GM12878 (cell line): ENCODE measurements at regions not wholly inside any gene's neighbourhood (a gene's known extent, or its start where the extent isn't known, plus 50 kb on each side); places are given as distances from the start of the nearest gene placed in this dataset.

Source experiments
- ATAC-seq: fragments of 200-7000 bp; cut with Tn5 transposase; 3 replicates; pipeline ENCODE4 v1.9.1; 2020; ENCODE audit warnings: mild to moderate bottlenecking, moderate library complexity
- BruUV-seq: library from RNA; stranded (reverse); fragments of 400-500 nt; replicated peaks from 2 replicates; lab custom pipeline; 2021; lab: Mats Ljungman, UMichigan
- CTCF ChIA-PET: fragments of 300-600 bp; sonication (Branson Sonifier 250); formaldehyde crosslinking; extraction: SDS; loops from one replicate; lab custom pipeline; 2021; ENCODE audit warnings: inconsistent platforms; lab: Yijun Ruan, JAX
- POLR2A ChIA-PET: fragments of 350-600 bp; formaldehyde crosslinking; extraction: SDS; loops from one replicate; lab custom pipeline; 2021; ENCODE audit warnings: inconsistent platforms; lab: Charles Lee
- RAD21 ChIA-PET: fragments of 300-600 bp; sonication (Branson Sonifier 250); formaldehyde crosslinking; loops from one replicate; lab custom pipeline; 2023; ENCODE audit warnings: antibody characterized with exemption; ENCODE audit not compliant: unreplicated experiment; lab: Charles Lee
- SMC1A ChIA-PET: fragments of 300-600 bp; sonication (Branson Sonifier 250); formaldehyde crosslinking; loops from one replicate; lab custom pipeline; 2023; ENCODE audit not compliant: unreplicated experiment, uncharacterized antibody; lab: Charles Lee
- DNase-seq: peaks from one replicate; pipeline ENCODE4 v3.0.0-alpha.2; 2011; ENCODE audit warnings: low read depth, low spot score
- FAIRE-seq: peaks from 3 replicates; lab custom pipeline; 2011; peaks lifted over from hg19 to GRCh38; lab: Jason Lieb, UNC
- H2AFZ ChIP-seq: 2 replicates; pipeline ENCODE4 v1.6.0; 2011; ENCODE audit warnings: low read depth, low read length, control low read depth; ENCODE audit not compliant: control insufficient read depth
- H3K27ac ChIP-seq: 2 replicates; pipeline ENCODE4 v1.5.1; 2011; ENCODE audit warnings: control low read depth; ENCODE audit not compliant: control insufficient read depth, insufficient read depth
- H3K27me3 ChIP-seq, 2 experiments: replicated peaks in 1 of 2; 2 replicates each; pipeline versions ENCODE4 v1.6.0 to v1.6.1; 2011; ENCODE audit warnings: low read length in 1 of 2; ENCODE audit not compliant: control insufficient read depth in 2 of 2, insufficient read depth in 2 of 2
- H3K36me3 ChIP-seq, 2 experiments: 2 replicates each; pipeline ENCODE4 v1.5.1; 2011; ENCODE audit warnings: low read length in 1 of 2; ENCODE audit not compliant: control insufficient read depth in 2 of 2, insufficient read depth in 2 of 2
- H3K4me1 ChIP-seq: 2 replicates; pipeline ENCODE4 v1.6.1; 2011; ENCODE audit warnings: mild to moderate bottlenecking, low read length, moderate library complexity, mixed read lengths; ENCODE audit not compliant: control insufficient read depth, insufficient read depth
- H3K4me2 ChIP-seq: 2 replicates; pipeline ENCODE4 v1.6.0; 2011; ENCODE audit warnings: control low read depth; ENCODE audit not compliant: control insufficient read depth, insufficient read depth
- H3K4me3 ChIP-seq: fragments of 200-600 bp; sonication (generic); 2 replicates; pipeline ENCODE4 v1.5.1; 2016
- H3K79me2 ChIP-seq: 2 replicates; pipeline ENCODE4 v1.6.0; 2011; ENCODE audit warnings: low read length; ENCODE audit not compliant: control insufficient read depth, insufficient read depth
- H3K9ac ChIP-seq: 2 replicates; pipeline ENCODE4 v1.8.0; 2011; ENCODE audit warnings: low read length, control low read depth, mixed read lengths; ENCODE audit not compliant: control insufficient read depth, insufficient read depth
- H3K9me3 ChIP-seq: replicated peaks from 3 replicates; pipeline ENCODE4 v1.5.1; 2011; ENCODE audit warnings: mild to moderate bottlenecking, low read length; ENCODE audit not compliant: control insufficient read depth, insufficient read depth
- H4K20me1 ChIP-seq: 2 replicates; pipeline ENCODE4 v1.6.0; 2011; ENCODE audit not compliant: control insufficient read depth, insufficient read depth
- BCL11A ChIP-seq: IDR thresholded peaks from 2 replicates; pipeline ENCODE4 v1.6.1; 2011; ENCODE audit warnings: low read depth, low read length
- CREM ChIP-seq: IDR thresholded peaks from 2 replicates; pipeline ENCODE4 v1.6.1; 2014; ENCODE audit warnings: antibody characterized with exemption, low read depth
- FOS ChIP-seq: IDR thresholded peaks from 3 replicates; pipeline ENCODE4 v1.6.1; 2011; ENCODE audit warnings: borderline replicate concordance; ENCODE audit not compliant: insufficient read length; ENCODE audit errors: extremely low read depth
- GABPA ChIP-seq: IDR thresholded peaks from 2 replicates; pipeline ENCODE4 v1.6.1; 2014; ENCODE audit warnings: antibody characterized with exemption, low read depth, mild to moderate bottlenecking, inconsistent platforms
- JUNB ChIP-seq: IDR thresholded peaks from 2 replicates; pipeline ENCODE4 v1.6.1; 2016; ENCODE audit warnings: antibody characterized with exemption, mild to moderate bottlenecking
- MEF2B ChIP-seq: fragments of 450-650 bp; IDR thresholded peaks from 2 replicates; pipeline ENCODE4 v1.6.1; 2018; ENCODE audit warnings: mild to moderate bottlenecking, moderate library complexity; ENCODE audit not compliant: partially characterized antibody, poor library complexity, severe bottlenecking
- MTA3 ChIP-seq: IDR thresholded peaks from 2 replicates; pipeline ENCODE4 v1.6.1; 2012; ENCODE audit warnings: low read length, inconsistent platforms, borderline replicate concordance
- MYC ChIP-seq: IDR thresholded peaks from 2 replicates; pipeline ENCODE4 v1.6.1; 2011; ENCODE audit warnings: mild to moderate bottlenecking, low read length, moderate library complexity, inconsistent platforms; ENCODE audit not compliant: insufficient read depth, insufficient replicate concordance, insufficient read length, severe bottlenecking
- RELB ChIP-seq: fragments of 450-650 bp; IDR thresholded peaks from 2 replicates; pipeline ENCODE4 v1.6.1; 2017; ENCODE audit warnings: low read depth, mild to moderate bottlenecking, moderate library complexity
- SREBF1 ChIP-seq: IDR thresholded peaks from 2 replicates; pipeline ENCODE4 v1.6.1; 2012; ENCODE audit warnings: mild to moderate bottlenecking, low read length
- SREBF2 ChIP-seq: IDR thresholded peaks from 2 replicates; pipeline ENCODE4 v1.6.1; 2012; ENCODE audit warnings: mild to moderate bottlenecking, low read length
- SRF ChIP-seq, 2 experiments: IDR thresholded peaks; 2 replicates each; pipeline ENCODE4 v1.6.1; 2011; ENCODE audit warnings: low read depth in 2 of 2, low read length in 2 of 2, mild to moderate bottlenecking in 1 of 2, moderate library complexity in 1 of 2
- SUPT20H ChIP-seq: IDR thresholded peaks from 2 replicates; pipeline ENCODE4 v1.6.1; 2011; ENCODE audit warnings: low read depth, mild to moderate bottlenecking, low read length, moderate library complexity, borderline replicate concordance; ENCODE audit not compliant: control insufficient read depth
- TAF1 ChIP-seq: IDR thresholded peaks from 2 replicates; pipeline ENCODE4 v1.6.1; 2011; ENCODE audit warnings: mild to moderate bottlenecking, low read depth, low read length, borderline replicate concordance
- YBX1 ChIP-seq: fragments of 450-650 bp; IDR thresholded peaks from 2 replicates; pipeline ENCODE4 v1.6.1; 2016; ENCODE audit warnings: antibody characterized with exemption
- ZNF217 ChIP-seq: fragments of 450-650 bp; IDR thresholded peaks from 2 replicates; pipeline ENCODE4 v1.6.1; 2017; ENCODE audit warnings: antibody characterized with exemption, mild to moderate bottlenecking
- ZZZ3 ChIP-seq: IDR thresholded peaks from 2 replicates; pipeline ENCODE4 v1.6.1; 2011; ENCODE audit warnings: low read depth; ENCODE audit not compliant: control insufficient read depth, insufficient read length
- WGBS: methylation state at CpG from one replicate; pipeline ENCODE4 v1.1.6; 2016; ENCODE audit warnings: low lambda C conversion rate; ENCODE audit not compliant: insufficient replicate concordance, insufficient coverage; ENCODE audit errors: missing lambda C conversion rate; 5-methylcytosine and 5-hydroxymethylcytosine counted together
- in situ Hi-C: fragments of 300-500 bp; cut with MboI; formaldehyde crosslinking; loops from 9 replicates; pipeline ENCODE4 v1.14.3; 2018; ENCODE audit warnings: mixed read lengths
- intact Hi-C: fragments of 100-400 bp; cut with micrococcal nuclease; formaldehyde crosslinking; loops from one replicate; pipeline ENCODE4 v1.14.2; 2022; ENCODE audit not compliant: unreplicated experiment

GRCh38 chr6:168920289-168920688 is 333.4 kb downstream of the THBS2 start:
- ChIA-PET CTCF (no interaction called here), SMC1A (no interaction called here), POLR2A (no interaction called here), RAD21 (no interaction called here)
- Histone ChIP-seq H3K27me3 (no peaks in the 10 kb centered on the region), H3K36me3 (no peaks in the 10 kb centered on the region), H3K4me2 (no peak overlapping the region), H3K4me3 (no peak overlapping the region), H3K9me3 (no peaks in the 10 kb centered on the region), H3K79me2 (no peaks in the 10 kb centered on the region), H4K20me1 (no peaks in the 10 kb centered on the region), H3K9ac (no peak overlapping the region), H3K4me1 (no peaks in the 10 kb centered on the region), H2AFZ (no peak overlapping the region), H3K27ac (no peak overlapping the region)
- DNase-seq (no peak), FAIRE-seq (no peak), ATAC-seq (no peak)
- no peak for TF ChIP-seq SREBF1
- TF ChIP-seq BCL11A: no peak
- TF ChIP-seq SREBF2: no peak
- TF ChIP-seq SUPT20H: no peak
- TF ChIP-seq ZZZ3: no peak
- no peak for TF ChIP-seq CREM
- no peak for TF ChIP-seq SRF (IDR thresholded peaks at IDR 0.05; ENCODE audit: low read depth in 2 of 2, low read length in 2 of 2)
- TF ChIP-seq MYC: no peak
- TF ChIP-seq TAF1: no peak
- intact Hi-C loops (no loop called here), in situ Hi-C loops (no loop called here)
- BruUV-seq: no TSS peak
- 18% methylated on average over 8 of the region's 8 CpGs for WGBS

DNA sequence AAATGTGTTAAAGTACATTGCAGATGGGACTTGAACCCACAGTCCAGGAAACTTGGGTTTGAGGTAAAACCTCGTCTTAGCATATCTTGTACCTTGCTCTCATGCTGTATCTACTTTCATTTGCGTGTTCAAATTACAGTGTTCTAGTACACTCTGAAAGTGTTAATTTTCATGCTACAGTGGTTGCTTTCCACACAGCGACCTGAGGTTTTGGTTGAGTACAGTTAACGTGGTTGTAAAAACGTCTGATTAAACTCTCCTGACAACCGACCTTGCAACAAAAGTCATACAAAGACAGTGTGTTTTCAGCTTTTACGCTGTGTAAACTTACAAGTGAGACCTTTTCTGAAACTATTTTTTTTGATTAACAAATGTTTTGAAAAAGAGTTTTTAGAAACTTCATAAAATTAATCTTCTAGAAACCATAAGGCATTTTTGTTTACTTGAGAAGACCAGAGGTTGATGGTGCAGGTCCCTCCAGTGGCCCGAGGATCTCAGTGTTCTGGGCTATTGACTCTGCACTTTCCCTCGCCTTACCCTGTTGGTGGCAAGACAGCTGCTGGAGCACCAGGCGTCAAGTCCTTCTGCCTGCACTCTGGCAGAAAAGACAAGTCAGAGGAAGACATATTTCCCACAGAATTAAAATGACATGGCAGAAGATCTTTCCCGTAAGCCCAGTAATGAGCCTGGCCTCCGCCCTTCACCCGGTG is 334.0 kb downstream of the THBS2 start:
- no peaks in the 10 kb centered on the region for H3K36me3 ChIP-seq
- in situ Hi-C loops: no loop called here
- H4K20me1 ChIP-seq: no peaks in the 10 kb centered on the region
- H3K79me2 ChIP-seq: no peaks in the 10 kb centered on the region
- WGBS: 27% methylated on average over 13 of the region's 13 CpGs
- no peak overlapping the region for H3K4me2 ChIP-seq
- DNase-seq (no peak), FAIRE-seq (no peak), ATAC-seq (no peak)
- ChIA-PET POLR2A (no interaction called here), RAD21 (no interaction called here), CTCF (no interaction called here), SMC1A (no interaction called here)
- no peaks in the 10 kb centered on the region for H3K4me1 ChIP-seq
- H3K4me3 ChIP-seq: no peak overlapping the region
- H3K9me3 ChIP-seq: no peaks in the 10 kb centered on the region
- intact Hi-C loops: no loop called here
- no TSS peak for BruUV-seq
- no peak overlapping the region for H3K27ac ChIP-seq
- no peak overlapping the region for H3K9ac ChIP-seq
- no peaks in the 10 kb centered on the region for H3K27me3 ChIP-seq
- H2AFZ ChIP-seq: no peak overlapping the region
- TF ChIP-seq MEF2B (no peak), YBX1 (no peak), MTA3 (no peak), FOS (no peak), ZNF217 (no peak), SREBF2 (no peak), RELB (no peak), JUNB (no peak), GABPA (no peak)
